ENCODE measurements at regions not wholly inside any gene's neighbourhood (a gene's known extent, or its start where the extent isn't known, plus 50 kb on each side); places are given as distances from the start of the nearest gene placed in this dataset.

- DNase-seq = no peak
Observed at GRCh38 chr13:50359779-50360178, 344.5 kb downstream of the KCNRG start.

GRCh38 chr13:50360637-50361036 lies 345.4 kb downstream of the KCNRG start:
- no peak for DNase-seq

- no peak for DNase-seq
Observed at GRCh38 chr13:50361282-50361681, 346.0 kb downstream of the KCNRG start.

GRCh38 chr13:50365408-50366391 lies 350.5 kb downstream of the KCNRG start:
- no peak for DNase-seq

GRCh38 chr13:50366488-50367174 lies 351.4 kb downstream of the KCNRG start:
- no peak for DNase-seq

GRCh38 chr13:50369646-50370045 lies 354.4 kb downstream of the KCNRG start:
- DNase-seq = no peak

- no peak for DNase-seq
Observed at GRCh38 chr13:50370303-50370950, 355.2 kb downstream of the KCNRG start.

- DNase-seq = no peak
Observed at GRCh38 chr13:50374517-50374916, 359.3 kb downstream of the KCNRG start.

GRCh38 chr13:50375792-50376191 lies 360.5 kb downstream of the KCNRG start:
- DNase-seq = peak; percentile 64

- no peak for DNase-seq
Observed at GRCh38 chr13:50376895-50377575, 361.8 kb downstream of the KCNRG start.

- no peak for DNase-seq
Observed at GRCh38 chr13:50377726-50378270, 362.6 kb downstream of the KCNRG start.

GRCh38 chr13:50378509-50379044 lies 363.3 kb downstream of the KCNRG start:
- no peak for DNase-seq

- DNase-seq = no peak
Observed at GRCh38 chr13:50379584-50379983, 364.3 kb downstream of the KCNRG start.

GRCh38 chr13:50380905-50381304 lies 365.7 kb downstream of the KCNRG start:
- no peak for DNase-seq

GRCh38 chr13:50382511-50382910 lies 367.3 kb downstream of the KCNRG start:
- DNase-seq = no peak

GRCh38 chr13:50382951-50383350 lies 367.7 kb downstream of the KCNRG start:
- DNase-seq = no peak

GRCh38 chr13:50384724-50385123 lies 369.5 kb downstream of the KCNRG start:
- no peak for DNase-seq

GRCh38 chr13:50386541-50387050 lies 371.4 kb downstream of the KCNRG start:
- peak; percentile 84 for DNase-seq

GRCh38 chr13:50387051-50387581 lies 371.9 kb downstream of the KCNRG start:
- peak; percentile 33 for DNase-seq

- no peak for DNase-seq
Observed at GRCh38 chr13:50388481-50388880, 373.2 kb downstream of the KCNRG start.

- no peak for DNase-seq
Observed at GRCh38 chr13:50389726-50390125, 374.5 kb downstream of the KCNRG start.

Measured in fibroblast of skin of abdomen (primary cell).